ENCODE measurements at regions not wholly inside any gene's neighbourhood (a gene's known extent, or its start where the extent isn't known, plus 50 kb on each side); places are given as distances from the start of the nearest gene placed in this dataset.

DNA sequence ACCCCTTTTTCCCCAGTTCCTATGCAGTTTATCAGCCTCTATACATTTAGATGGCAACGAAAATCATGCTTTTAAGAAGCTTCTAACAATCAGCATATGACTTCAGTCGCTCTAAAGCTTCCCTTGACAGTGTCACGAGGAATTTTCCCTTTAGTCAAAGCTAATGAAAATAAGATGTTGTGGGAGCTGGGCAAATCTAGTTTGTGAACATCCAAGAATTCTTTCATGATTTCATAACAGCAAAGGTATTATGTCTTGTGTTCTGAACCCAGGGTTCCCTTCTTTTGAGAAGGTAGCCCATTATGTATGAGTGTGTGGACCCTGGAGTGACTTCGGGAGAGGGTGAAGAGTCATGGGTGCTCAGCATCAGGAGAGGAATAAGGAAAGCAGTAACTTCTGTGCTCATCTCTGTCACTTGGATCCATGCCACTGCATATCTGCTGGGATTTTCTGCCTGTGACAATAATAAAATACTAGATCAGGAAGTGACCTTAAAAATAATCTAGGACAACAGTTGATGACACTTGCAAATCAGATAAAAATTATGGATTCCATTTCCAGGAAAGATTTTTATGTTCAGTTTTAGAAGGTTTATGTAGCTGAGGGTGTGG, 102.4 kb downstream of the PCSK1 start:
- no peaks in the 10 kb centered on the region for H4K20me1 ChIP-seq (ENCODE audit: insufficient read depth)
- H3K9me2 ChIP-seq: no peaks in the 10 kb centered on the region
- H3K27ac ChIP-seq (ENCODE audit: low read depth in 2 of 2, low read length in 1 of 2): peak overlapping the region; percentile 31 to 43; a peak in 2 of 4 replicates
- peaks cover 8% of the 10 kb centered on the region for H3F3A ChIP-seq (replicated peaks; ENCODE audit: insufficient read depth)
- H3K4me2 ChIP-seq: no peak overlapping the region; the same call in 1 of the 2 replicates
- ChIA-PET POLR2A (no interaction called here), CTCF (interaction anchor here (1.0 to 2.0 kb wide), 5 partner anchors 10 to 471 kb away, joined by 3 to 6 read pairs (median 4); no protein-coding TSS in a partner anchor)
- no peaks in the 10 kb centered on the region for H3K9me3 ChIP-seq
- no peaks in the 10 kb centered on the region for H3K27me3 ChIP-seq (ENCODE audit: insufficient read depth)
- no peak overlapping the region for H2AFZ ChIP-seq (ENCODE audit: low read depth)
- H3K9ac ChIP-seq: no peak overlapping the region
- no peaks in the 10 kb centered on the region for H3K36me3 ChIP-seq (replicated peaks in 1 of 2; ENCODE audit: control insufficient read depth in 1 of 2, insufficient read depth in 2 of 2, low read length in 1 of 2)
- H3K4me1 ChIP-seq (ENCODE audit: control insufficient read depth in 1 of 2, insufficient read depth in 2 of 2, low read depth in 1 of 2, low read length in 1 of 2): peaks cover 15 to 36% of the 10 kb centered on the region in 2 experiments; a peak in 3 of 4 replicates
- WGBS (ENCODE audit: low lambda C conversion rate): 88% methylated on average over 4 of the region's 4 CpGs
- TF ChIP-seq, protein P1, sequence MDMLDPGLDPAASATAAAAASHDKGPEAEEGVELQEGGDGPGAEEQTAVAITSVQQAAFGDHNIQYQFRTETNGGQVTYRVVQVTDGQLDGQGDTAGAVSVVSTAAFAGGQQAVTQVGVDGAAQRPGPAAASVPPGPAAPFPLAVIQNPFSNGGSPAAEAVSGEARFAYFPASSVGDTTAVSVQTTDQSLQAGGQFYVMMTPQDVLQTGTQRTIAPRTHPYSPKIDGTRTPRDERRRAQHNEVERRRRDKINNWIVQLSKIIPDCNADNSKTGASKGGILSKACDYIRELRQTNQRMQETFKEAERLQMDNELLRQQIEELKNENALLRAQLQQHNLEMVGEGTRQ (IDR thresholded peaks at IDR 0.05; ENCODE audit: borderline replicate concordance, low read depth, low read length): no peak
- TF ChIP-seq TCF12 (IDR thresholded peaks at IDR 0.05) (peak; percentile 57), CHD2 (IDR thresholded peaks at IDR 0.05; ENCODE audit: low read length, partially characterized antibody) (no peak), EP300 (IDR thresholded peaks at IDR 0.05; ENCODE audit: borderline replicate concordance in 1 of 2, low read depth in 1 of 2, low read length in 1 of 2) (no peak), FOXJ3 (CRISPR knock-in tag; IDR thresholded peaks at IDR 0.05) (no peak)
- DNase-seq: no peak
- H3K4me3 ChIP-seq (ENCODE audit: low read depth in 2 of 2, low read length in 1 of 2): no peak overlapping the region
- H3K79me2 ChIP-seq (ENCODE audit: insufficient read depth): no peaks in the 10 kb centered on the region

GRCh38 chr5:96329886-96330529, 103.0 kb downstream of the PCSK1 start:
- no peaks in the 10 kb centered on the region for H3K9me3 ChIP-seq
- H3K27me3 ChIP-seq (ENCODE audit: insufficient read depth): no peaks in the 10 kb centered on the region
- H3K9me2 ChIP-seq: no peaks in the 10 kb centered on the region
- H3K4me1 ChIP-seq (ENCODE audit: control insufficient read depth in 1 of 2, insufficient read depth in 2 of 2, low read depth in 1 of 2, low read length in 1 of 2): peaks cover 15 to 36% of the 10 kb centered on the region in 2 experiments; a peak in 3 of 4 replicates
- peak overlapping the region; percentile 31 to 43; a peak in 3 of 4 replicates for H3K27ac ChIP-seq (ENCODE audit: low read depth in 2 of 2, low read length in 1 of 2)
- peaks cover 8% of the 10 kb centered on the region for H3F3A ChIP-seq (replicated peaks; ENCODE audit: insufficient read depth)
- WGBS (ENCODE audit: low lambda C conversion rate): 95% methylated on average over 2 of the region's 2 CpGs
- H3K4me2 ChIP-seq: no peak overlapping the region
- no peak overlapping the region for H2AFZ ChIP-seq (ENCODE audit: low read depth)
- no peak overlapping the region for H3K4me3 ChIP-seq (ENCODE audit: low read depth in 2 of 2, low read length in 1 of 2)
- no peak overlapping the region for H3K9ac ChIP-seq
- TF ChIP-seq IRF3 (IDR thresholded peaks at IDR 0.05; ENCODE audit: low read depth, low read length) (no peak), CHD2 (IDR thresholded peaks at IDR 0.05; ENCODE audit: low read length, partially characterized antibody) (no peak), FOXJ3 (CRISPR knock-in tag; IDR thresholded peaks at IDR 0.05) (no peak), FOSL2 (IDR thresholded peaks at IDR 0.05; ENCODE audit: borderline replicate concordance, low read depth) (peak; percentile 43; the same call in 1 of the 2 replicates), PBX3 (IDR thresholded peaks at IDR 0.05) (0 out of 2 replicates have a peak, but pooled peaks have one; percentile 8), JUND (IDR thresholded peaks at IDR 0.05) (0 out of 2 replicates have a peak, but pooled peaks have one; percentile 10)
- POLR2A ChIA-PET: no interaction called here
- H3K79me2 ChIP-seq (ENCODE audit: insufficient read depth): no peaks in the 10 kb centered on the region
- CTCF ChIA-PET: interaction anchor here (1.0 to 2.0 kb wide), 6 partner anchors 10 to 471 kb away, joined by 3 to 7 read pairs (median 4); no protein-coding TSS in a partner anchor
- no peak for DNase-seq
- no peaks in the 10 kb centered on the region for H4K20me1 ChIP-seq (ENCODE audit: insufficient read depth)
- no peaks in the 10 kb centered on the region for H3K36me3 ChIP-seq (replicated peaks in 1 of 2; ENCODE audit: control insufficient read depth in 1 of 2, insufficient read depth in 2 of 2, low read length in 1 of 2)

Data from SK-N-SH (cell line).